Fibroblast of mammary gland (primary cell): ENCODE measurements at regions not wholly inside any gene's neighbourhood (a gene's known extent, or its start where the extent isn't known, plus 50 kb on each side); places are given as distances from the start of the nearest gene placed in this dataset.

Experiments
- DNase-seq: peaks from one replicate; pipeline ENCODE4 v3.0.0-alpha.2; 2010; ENCODE audit warnings: low read depth
- H3K4me3 ChIP-seq: 2 replicates; pipeline ENCODE4 v1.5.1; 2011; ENCODE audit warnings: low read depth, mild to moderate bottlenecking, low read length, moderate library complexity; ENCODE audit not compliant: control insufficient read depth
- CTCF ChIP-seq: conservative IDR thresholded peaks from 2 replicates; pipeline ENCODE4 v1.5.1; 2011; ENCODE audit warnings: low read depth, low read length, inconsistent platforms; ENCODE audit not compliant: control insufficient read depth, insufficient read depth

- TF ChIP-seq CTCF, result no peak
- no peak overlapping the region for H3K4me3 ChIP-seq
- DNase-seq, result no peak
Measured at GRCh38 chr13:22618002-22618401, 562.8 kb upstream of the SGCG start.

- DNase-seq, result no peak
- no peak overlapping the region for H3K4me3 ChIP-seq
- TF ChIP-seq CTCF, result no peak
Measured at GRCh38 chr13:22625691-22626090, 555.1 kb upstream of the SGCG start.

GRCh38 chr13:22629374-22629773, 551.4 kb upstream of the SGCG start:
- no peak for DNase-seq
- no peak for TF ChIP-seq CTCF

GRCh38 chr13:22642088-22642487, 538.7 kb upstream of the SGCG start:
- no peak for TF ChIP-seq CTCF
- no peak overlapping the region for H3K4me3 ChIP-seq
- no peak for DNase-seq

More at GRCh38 chr13:22629374-22629773, 551.4 kb upstream of the SGCG start:
- no peak overlapping the region for H3K4me3 ChIP-seq

- no peak for DNase-seq
- no peak for TF ChIP-seq CTCF
- no peak overlapping the region for H3K4me3 ChIP-seq
Measured at GRCh38 chr13:22644941-22645340, 535.8 kb upstream of the SGCG start.

GRCh38 chr13:22647156-22647850, 533.5 kb upstream of the SGCG start:
- TF ChIP-seq CTCF, result no peak
- H3K4me3 ChIP-seq, result no peak overlapping the region
- DNase-seq, result no peak
